Stimulated activated CD8-positive, alpha-beta memory T cell treated with anti-CD3 and anti-CD28 coated beads, Interleukin-2, amount 100 ng/mL, for 1 hour (primary cell): ENCODE measurements at regions not wholly inside any gene's neighbourhood (a gene's known extent, or its start where the extent isn't known, plus 50 kb on each side); places are given as distances from the start of the nearest gene placed in this dataset.

Source experiments
- DNase-seq, 2 donors: peaks; one replicate each; pipeline ENCODE4 v3.0.0-alpha.2; 2020; ENCODE audit warnings: low read depth in 2 of 2

- DNase-seq = no peak
Observed at GRCh38 chr10:131485732-131486131, 174.2 kb upstream of the TCERG1L start.

DNA sequence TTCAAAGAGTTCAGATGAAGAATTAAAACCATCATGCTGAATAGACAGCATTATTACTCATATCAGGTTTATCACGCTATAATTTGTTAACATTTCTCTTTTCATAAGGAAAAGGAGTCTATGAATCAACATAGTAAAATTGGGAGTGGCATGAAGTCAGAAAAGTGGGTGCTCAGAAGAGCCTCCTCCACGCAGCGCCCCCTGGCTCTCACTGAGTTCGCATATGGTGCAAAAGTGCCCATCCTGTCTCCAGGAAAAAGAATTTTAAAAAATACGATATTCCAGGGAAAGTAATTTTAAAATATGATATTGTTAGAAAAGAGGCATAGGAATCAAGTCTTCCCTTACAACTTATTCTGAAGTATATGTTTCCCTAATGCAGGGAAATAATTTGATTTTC, 176.3 kb upstream of the TCERG1L start:
- DNase-seq = no peak

DNA sequence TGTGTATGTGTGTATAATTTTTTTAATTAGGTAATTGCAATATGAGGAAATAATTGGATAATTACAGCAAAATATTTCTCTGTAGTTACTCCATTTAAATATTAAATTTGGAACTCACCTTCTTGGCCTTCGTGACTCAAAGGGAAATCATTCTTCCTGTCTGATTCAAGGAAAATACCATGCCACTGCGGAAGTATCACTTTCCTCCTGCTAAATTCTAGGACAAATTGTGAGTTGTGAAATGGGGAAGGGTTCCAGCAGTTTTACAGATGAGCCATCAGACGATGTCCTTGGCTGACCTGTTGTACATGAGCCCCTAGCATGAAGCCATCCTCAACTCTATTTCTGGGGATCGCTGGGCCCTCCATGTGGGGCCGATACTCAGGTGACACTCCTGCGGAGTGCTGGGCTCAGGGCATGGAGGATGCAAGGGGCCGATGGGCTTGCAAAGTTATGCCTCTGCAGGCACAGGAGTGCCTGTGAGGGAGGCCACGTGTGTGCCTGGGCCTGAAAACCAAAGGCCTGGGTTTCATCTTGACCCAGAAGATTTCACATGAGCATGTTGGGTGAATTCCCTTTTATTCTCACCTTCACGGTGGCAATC, 179.6 kb upstream of the TCERG1L start:
- no peak for DNase-seq

- DNase-seq = no peak
Observed at GRCh38 chr10:131492211-131492857, 180.8 kb upstream of the TCERG1L start.

GRCh38 chr10:131493432-131493831, 181.9 kb upstream of the TCERG1L start:
- DNase-seq = no peak

GRCh38 chr10:131494451-131494850, 182.9 kb upstream of the TCERG1L start:
- no peak for DNase-seq

DNA sequence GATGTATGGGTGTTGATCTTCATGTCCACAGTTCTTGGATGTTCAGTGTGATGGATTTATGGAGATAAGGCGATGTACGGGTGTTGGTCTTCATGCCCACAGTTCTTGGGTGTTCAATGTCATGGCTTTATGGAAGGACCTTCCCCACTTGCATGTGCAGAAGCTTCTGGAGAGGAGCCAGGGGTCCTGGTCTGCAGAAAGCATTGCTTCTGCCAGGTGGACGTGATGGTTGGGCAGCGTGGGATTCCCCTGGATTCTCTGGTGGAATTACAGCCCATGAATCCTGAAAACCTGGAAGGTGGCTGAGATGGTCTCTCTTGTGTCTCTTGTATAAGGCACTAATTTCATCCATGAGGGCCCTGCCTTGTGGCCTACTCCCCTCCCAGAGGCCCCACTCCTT, 183.7 kb upstream of the TCERG1L start:
- DNase-seq = no peak

DNA sequence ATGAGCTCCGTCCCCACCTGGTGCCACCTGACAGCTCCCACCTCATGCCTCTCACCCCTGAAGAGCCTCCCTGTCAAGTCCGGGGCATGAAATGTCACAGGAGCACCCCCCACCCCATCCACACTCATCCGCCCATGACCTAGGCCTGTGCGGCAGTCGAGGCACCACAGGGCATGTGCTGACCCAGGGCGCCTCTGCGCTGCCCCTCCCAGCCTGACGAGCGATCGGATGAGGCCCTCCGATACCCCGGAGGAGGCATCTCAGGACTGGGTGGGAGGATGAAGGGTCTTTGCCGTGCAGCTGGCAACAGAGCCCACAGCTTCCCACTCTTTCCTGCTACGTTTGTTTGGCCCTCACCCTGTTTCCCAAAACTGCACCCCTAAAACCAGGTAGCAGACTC, 184.4 kb upstream of the TCERG1L start:
- DNase-seq = no peak

GRCh38 chr10:131496351-131497052, 185.0 kb upstream of the TCERG1L start:
- DNase-seq = no peak

GRCh38 chr10:131499566-131499965, 188.0 kb upstream of the TCERG1L start:
- no peak for DNase-seq

- no peak for DNase-seq
Observed at GRCh38 chr10:131500181-131500580, 188.7 kb upstream of the TCERG1L start.

DNA sequence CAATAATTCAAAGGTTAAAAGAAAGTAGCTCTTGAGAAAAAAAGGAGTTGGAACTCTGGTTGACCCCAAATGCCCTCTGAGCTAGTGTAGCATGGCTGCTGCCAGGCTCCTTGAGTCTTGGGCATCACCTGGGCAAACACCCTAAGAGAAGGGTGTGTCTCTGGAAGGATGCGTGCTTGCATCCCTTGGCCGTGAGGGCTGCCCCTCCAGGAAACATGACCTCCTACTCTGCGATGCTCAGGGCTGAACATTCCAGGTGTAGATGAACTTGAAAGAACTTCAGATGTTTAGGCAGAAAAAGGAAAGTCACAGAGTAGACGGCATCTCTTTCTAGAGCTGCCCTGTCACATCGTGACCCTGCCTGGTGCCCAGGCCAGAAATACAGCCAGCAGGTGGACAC, 189.4 kb upstream of the TCERG1L start:
- no peak for DNase-seq

GRCh38 chr10:131503992-131504391, 192.5 kb upstream of the TCERG1L start:
- no peak for DNase-seq

DNA sequence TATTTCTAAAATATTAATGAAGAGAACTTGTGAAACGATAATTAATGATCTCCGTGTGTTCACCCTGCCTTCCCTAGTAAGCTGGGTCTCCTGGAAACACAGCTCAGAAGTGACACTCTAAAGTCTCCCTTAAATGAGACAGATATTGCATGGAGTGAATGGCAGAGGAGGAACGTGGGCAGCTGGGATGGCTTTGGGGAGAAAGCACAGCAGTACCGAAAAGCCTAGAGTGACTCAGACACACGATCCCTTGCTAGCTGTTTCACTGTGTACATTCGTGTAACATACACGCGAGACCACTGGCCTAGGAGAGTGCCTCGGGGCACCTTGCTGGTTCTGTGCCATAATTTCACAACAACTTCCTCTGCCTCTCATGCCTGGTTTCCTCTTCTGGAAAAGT, 199.9 kb upstream of the TCERG1L start:
- no peak for DNase-seq

DNA sequence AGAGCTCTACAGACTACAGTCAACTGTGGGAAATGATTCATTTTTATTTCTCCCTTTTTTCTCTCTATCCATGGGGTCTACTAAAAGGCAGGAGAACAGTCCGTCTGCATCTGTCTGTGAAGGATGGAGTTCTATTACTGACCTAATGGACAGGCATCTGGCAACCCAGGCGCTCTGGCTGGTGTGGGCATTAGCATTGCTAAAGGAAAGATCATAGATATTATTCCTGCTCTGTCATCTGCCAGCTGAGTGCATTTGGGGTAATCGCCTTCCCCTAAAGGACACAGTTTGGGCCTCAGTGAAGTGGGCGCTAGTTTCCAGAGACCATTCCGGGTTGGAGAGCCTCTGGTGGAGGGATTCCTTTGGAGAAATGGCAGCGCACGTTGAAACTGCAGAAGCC, 201.3 kb upstream of the TCERG1L start:
- DNase-seq = no peak

- no peak for DNase-seq
Observed at GRCh38 chr10:131513445-131513844, 201.9 kb upstream of the TCERG1L start.

- no peak for DNase-seq
Observed at GRCh38 chr10:131513901-131514300, 202.4 kb upstream of the TCERG1L start.

DNA sequence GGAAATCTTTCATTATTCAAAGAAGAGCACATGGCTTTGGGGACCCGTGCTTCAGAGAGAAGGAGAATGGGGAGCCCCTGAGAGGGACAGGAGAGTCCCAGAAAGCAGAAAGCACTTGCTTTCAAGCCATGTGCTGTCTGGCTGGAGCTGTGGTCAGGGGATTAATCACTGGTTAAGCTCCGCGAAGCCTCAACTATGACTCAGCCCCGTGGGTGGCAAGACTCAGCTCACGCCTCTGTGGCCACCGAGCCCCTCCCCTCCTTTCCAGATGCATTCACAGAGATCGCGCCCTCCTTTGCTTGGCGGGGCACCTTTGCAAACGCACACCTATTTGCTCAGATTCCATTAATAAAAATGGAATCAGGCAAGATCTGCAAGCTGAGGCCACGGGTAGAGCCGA, 202.9 kb upstream of the TCERG1L start:
- no peak for DNase-seq

DNA sequence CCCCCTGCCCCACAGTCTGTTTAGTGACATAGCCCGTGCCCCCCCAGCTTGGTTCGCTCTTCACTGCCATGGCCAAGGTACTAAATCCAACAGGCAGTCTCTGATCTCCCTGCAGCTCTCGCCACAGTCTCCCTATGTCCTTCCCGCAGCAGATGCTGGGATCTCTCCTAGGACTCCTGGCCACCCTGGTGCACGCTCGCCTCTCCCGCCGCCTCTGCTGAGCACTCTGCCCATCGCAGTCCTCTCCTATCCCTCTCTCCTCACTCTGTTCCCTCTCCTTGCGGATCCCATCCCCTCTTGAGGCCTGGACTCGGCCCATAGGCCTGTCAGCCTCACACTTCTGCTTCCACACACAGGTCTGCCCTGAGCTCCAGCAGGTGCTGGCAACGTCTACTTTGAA, 204.8 kb upstream of the TCERG1L start:
- DNase-seq = no peak

GRCh38 chr10:131517781-131518180, 206.3 kb upstream of the TCERG1L start:
- DNase-seq = no peak

GRCh38 chr10:131519723-131520605, 208.4 kb upstream of the TCERG1L start:
- DNase-seq = no peak
